A549 (cell line): ENCODE measurements at regions not wholly inside any gene's neighbourhood (a gene's known extent, or its start where the extent isn't known, plus 50 kb on each side); places are given as distances from the start of the nearest gene placed in this dataset.

Source experiments
- ATAC-seq, 2 experiments: fragments of 200-7000 bp in 1 of 2; fragments of >200 bp in 1 of 2; cut with Nextera tagmentation in 1 of 2; cut with Tn5 transposase in 1 of 2; 3 replicates each; pipeline versions ENCODE4 v1.8.0 to v1.9.1; 2018 to 2020; ENCODE audit warnings: mild to moderate bottlenecking in 1 of 2, moderate library complexity in 1 of 2
- CTCF ChIA-PET: fragments of 300-600 bp; sonication (Branson Sonifier 250); formaldehyde crosslinking; extraction: SDS; loops from one replicate; lab custom pipeline; 2021; ENCODE audit warnings: antibody characterized with exemption, inconsistent platforms; lab: Yijun Ruan, JAX
- POLR2A ChIA-PET: fragments of 350-600 bp; formaldehyde crosslinking; extraction: SDS; loops from one replicate; lab custom pipeline; 2021; ENCODE audit warnings: antibody characterized with exemption, inconsistent platforms; lab: Yijun Ruan, JAX
- DNase-seq, 2 experiments: peaks; one replicate each; pipeline versions ENCODE4 v3.0.0 to v3.0.0-alpha.2; 2011 to 2016; ENCODE audit warnings: low read depth in 1 of 2, low spot score in 1 of 2
- FAIRE-seq: peaks from 2 replicates; lab custom pipeline; 2011; peaks lifted over from hg19 to GRCh38; lab: Jason Lieb, UNC
- H3K27ac ChIP-seq, 2 experiments: fragments of >200 bp; sonication (Bioruptor Twin); formaldehyde crosslinking; 3 replicates each; pipeline ENCODE4 v1.5.1; 2016 to 2017
- H3K4me1 ChIP-seq: fragments of >200 bp; sonication (Bioruptor Twin); formaldehyde crosslinking; 3 replicates; pipeline ENCODE4 v1.6.1; 2016
- H3K4me2 ChIP-seq: fragments of >200 bp; sonication (Bioruptor Twin); formaldehyde crosslinking; 3 replicates; pipeline ENCODE4 v1.6.1; 2016
- H3K4me3 ChIP-seq: fragments of >200 bp; sonication (Bioruptor Twin); formaldehyde crosslinking; 3 replicates; pipeline ENCODE4 v1.5.1; 2016
- H3K9me3 ChIP-seq: fragments of >200 bp; sonication (Bioruptor Twin); formaldehyde crosslinking; 3 replicates; pipeline ENCODE4 v1.6.1; 2016
- BHLHE40 ChIP-seq: IDR thresholded peaks from 2 replicates; pipeline ENCODE4 v1.6.1; 2012; ENCODE audit warnings: low read depth, low read length, inconsistent platforms
- CBX2 ChIP-seq: fragments of 200-600 bp; sonication (generic); IDR thresholded peaks from 2 replicates; pipeline ENCODE4 v1.6.1; 2016; ENCODE audit warnings: low read depth, mild to moderate bottlenecking, borderline replicate concordance
- CHD2 ChIP-seq: fragments of 150-350 bp; IDR thresholded peaks from 2 replicates; pipeline ENCODE4 v1.6.1; 2014; ENCODE audit warnings: low read length; ENCODE audit not compliant: partially characterized antibody
- CHD4 ChIP-seq: fragments of 200-600 bp; sonication (generic); IDR thresholded peaks from 2 replicates; pipeline ENCODE4 v1.6.1; 2016; ENCODE audit warnings: antibody characterized with exemption, mild to moderate bottlenecking, borderline replicate concordance
- EHF ChIP-seq: fragments of 250-450 bp; sonication (Bioruptor Pico); IDR thresholded peaks from 2 replicates; pipeline ENCODE4 v1.5.0; 2020; ENCODE audit warnings: mild to moderate bottlenecking
- EHMT2 ChIP-seq: fragments of 200-600 bp; sonication (generic); IDR thresholded peaks from 2 replicates; pipeline ENCODE4 v1.6.1; 2016; ENCODE audit warnings: antibody characterized with exemption, low read depth, mild to moderate bottlenecking, moderate library complexity
- FOSL2 ChIP-seq, 2 experiments: fragments of 450-650 bp in 1 of 2; fragments of >200 bp in 1 of 2; sonication (Bioruptor Twin) in 1 of 2; formaldehyde crosslinking; IDR thresholded peaks; 2 replicates each; pipeline versions ENCODE4 v1.5.0 to v1.6.1; 2016 to 2020; ENCODE audit warnings: mild to moderate bottlenecking in 1 of 2, moderate library complexity in 1 of 2
- FOXS1 ChIP-seq: fragments of 250-450 bp; sonication (Bioruptor Pico); IDR thresholded peaks from 2 replicates; pipeline ENCODE4 v1.5.0; 2020; ENCODE audit warnings: mild to moderate bottlenecking, moderate library complexity
- GATA3 ChIP-seq: IDR thresholded peaks from 2 replicates; pipeline ENCODE4 v1.6.1; 2012; ENCODE audit warnings: borderline replicate concordance
- HDAC2 ChIP-seq: fragments of 200-600 bp; sonication (generic); IDR thresholded peaks from 2 replicates; pipeline ENCODE4 v1.6.1; 2016
- HEYL ChIP-seq: fragments of 250-450 bp; sonication (Bioruptor Pico); IDR thresholded peaks from 2 replicates; pipeline ENCODE4 v1.8.0; 2021; ENCODE audit warnings: mild to moderate bottlenecking, moderate library complexity
- JUNB ChIP-seq: fragments of >200 bp; sonication (Bioruptor Twin); formaldehyde crosslinking; IDR thresholded peaks from 2 replicates; pipeline ENCODE4 v1.6.1; 2016
- MYC ChIP-seq: IDR thresholded peaks from 2 replicates; pipeline ENCODE4 v1.6.1; 2012; ENCODE audit warnings: mild to moderate bottlenecking, inconsistent platforms, low read length, improper control_type of control experiment, borderline replicate concordance
- NPAS2 ChIP-seq: fragments of 250-450 bp; sonication (Bioruptor Pico); IDR thresholded peaks from 2 replicates; pipeline ENCODE4 v1.8.0; 2022; ENCODE audit warnings: mild to moderate bottlenecking, moderate library complexity, borderline replicate concordance
- NR3C1 ChIP-seq: fragments of >200 bp; sonication (Bioruptor Twin); formaldehyde crosslinking; IDR thresholded peaks from 3 replicates; pipeline ENCODE4 v1.6.1; 2017
- RCOR1 ChIP-seq: fragments of 150-350 bp; IDR thresholded peaks from 2 replicates; pipeline ENCODE4 v1.6.1; 2014; ENCODE audit warnings: antibody characterized with exemption, low read length, low read depth
- RFX5 ChIP-seq: fragments of 450-650 bp; IDR thresholded peaks from 2 replicates; pipeline ENCODE4 v1.7.1; 2014; ENCODE audit warnings: antibody characterized with exemption, mild to moderate bottlenecking, moderate library complexity
- SREBF2 ChIP-seq: fragments of 450-650 bp; IDR thresholded peaks from 2 replicates; pipeline ENCODE4 v1.6.1; 2014; ENCODE audit warnings: mild to moderate bottlenecking, moderate library complexity
- ZC3H11A ChIP-seq: fragments of 450-650 bp; IDR thresholded peaks from 2 replicates; pipeline ENCODE4 v1.6.1; 2014; ENCODE audit warnings: antibody characterized with exemption, mild to moderate bottlenecking
- ZFP36 ChIP-seq: fragments of 450-650 bp; IDR thresholded peaks from 2 replicates; pipeline ENCODE4 v1.6.1; 2014; ENCODE audit warnings: borderline replicate concordance; ENCODE audit not compliant: partially characterized antibody
- ZSCAN20 ChIP-seq: fragments of 250-450 bp; sonication (Bioruptor Pico); IDR thresholded peaks from 2 replicates; pipeline ENCODE4 v1.8.0; 2022; ENCODE audit warnings: mild to moderate bottlenecking, moderate library complexity
- WGBS: methylation state at CpG from one replicate; pipeline ENCODE4 v1.1.6; 2017; ENCODE audit errors: missing lambda C conversion rate; 5-methylcytosine and 5-hydroxymethylcytosine counted together
- TF ChIP-seq, protein P1 (sequence below): IDR thresholded peaks from 2 replicates; pipeline ENCODE4 v1.6.1; 2012; ENCODE audit warnings: low read depth, borderline replicate concordance
- TF ChIP-seq, protein P2 (sequence below): fragments of 200-600 bp; sonication (generic); IDR thresholded peaks from 2 replicates; pipeline ENCODE4 v1.6.1; 2016; ENCODE audit warnings: antibody characterized with exemption, mild to moderate bottlenecking, moderate library complexity
- TF ChIP-seq, protein P3 (sequence below): fragments of 150-350 bp; IDR thresholded peaks from 2 replicates; pipeline ENCODE4 v1.6.1; 2014; ENCODE audit warnings: low read depth, mild to moderate bottlenecking, low read length

DNA sequence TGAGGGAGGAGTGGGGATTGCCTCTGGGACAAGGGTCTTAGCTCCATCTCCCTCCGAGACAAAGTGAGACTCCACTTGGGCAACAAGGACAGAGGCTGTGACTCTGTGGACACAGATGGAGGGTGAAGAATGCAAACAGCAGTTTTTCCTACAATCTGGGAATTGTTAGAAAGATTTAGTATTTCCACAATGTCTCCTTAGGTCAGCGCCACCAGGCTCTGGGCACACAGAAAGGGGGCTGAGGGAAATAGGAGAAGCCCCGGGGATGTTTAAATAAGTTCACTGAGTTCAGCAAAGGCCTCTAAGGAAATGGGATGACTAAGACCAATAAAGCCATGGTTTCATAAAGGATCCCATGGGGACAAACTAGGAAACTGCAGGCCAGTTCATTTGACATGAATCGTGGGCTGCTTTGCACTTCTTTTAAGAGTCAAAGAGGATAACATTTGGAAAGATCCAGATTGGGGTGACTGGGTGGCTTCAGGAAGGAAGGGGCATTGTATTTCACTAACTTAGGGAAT lies 219.8 kb upstream of the GLI3 start (continued):
- TF ChIP-seq ZC3H11A (no peak), SREBF2 (no peak), FOSL2 (IDR thresholded peaks at IDR 0.05) (no peak), FOSL2 (CRISPR knock-in tag; IDR thresholded peaks at IDR 0.05) (no peak), BHLHE40 (no peak), NPAS2 (CRISPR knock-in tag) (no peak), CBX2 (no peak), ZSCAN20 (no peak), EHF (no peak), CHD4 (no peak), MYC (no peak), NR3C1 (no peak)

GRCh38 chr7:42456267-42456666 lies 219.3 kb upstream of the GLI3 start:
- FAIRE-seq (no peak), DNase-seq (no peak), ATAC-seq (no peak)
- H3K27ac ChIP-seq, result no peak overlapping the region
- no peak overlapping the region for H3K4me2 ChIP-seq
- CTCF ChIA-PET, result no interaction called here
- H3K9me3 ChIP-seq, result no peaks in the 10 kb centered on the region
- POLR2A ChIA-PET, result no interaction called here
- no peak overlapping the region for H3K4me3 ChIP-seq
- no peaks in the 10 kb centered on the region for H3K4me1 ChIP-seq
- under 1% methylated on average over 6 of the region's 6 CpGs for WGBS
- TF ChIP-seq HEYL (CRISPR knock-in tag) (no peak), GATA3 (no peak), ZFP36 (no peak), RCOR1 (no peak), RFX5 (no peak), FOXS1 (CRISPR knock-in tag) (no peak), JUNB (no peak), HDAC2 (no peak), BHLHE40 (no peak), EHMT2 (no peak), CHD2 (no peak), MYC (no peak)
- TF ChIP-seq, protein P1, sequence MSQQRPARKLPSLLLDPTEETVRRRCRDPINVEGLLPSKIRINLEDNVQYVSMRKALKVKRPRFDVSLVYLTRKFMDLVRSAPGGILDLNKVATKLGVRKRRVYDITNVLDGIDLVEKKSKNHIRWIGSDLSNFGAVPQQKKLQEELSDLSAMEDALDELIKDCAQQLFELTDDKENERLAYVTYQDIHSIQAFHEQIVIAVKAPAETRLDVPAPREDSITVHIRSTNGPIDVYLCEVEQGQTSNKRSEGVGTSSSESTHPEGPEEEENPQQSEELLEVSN, result no peak
- TF ChIP-seq, protein P2, sequence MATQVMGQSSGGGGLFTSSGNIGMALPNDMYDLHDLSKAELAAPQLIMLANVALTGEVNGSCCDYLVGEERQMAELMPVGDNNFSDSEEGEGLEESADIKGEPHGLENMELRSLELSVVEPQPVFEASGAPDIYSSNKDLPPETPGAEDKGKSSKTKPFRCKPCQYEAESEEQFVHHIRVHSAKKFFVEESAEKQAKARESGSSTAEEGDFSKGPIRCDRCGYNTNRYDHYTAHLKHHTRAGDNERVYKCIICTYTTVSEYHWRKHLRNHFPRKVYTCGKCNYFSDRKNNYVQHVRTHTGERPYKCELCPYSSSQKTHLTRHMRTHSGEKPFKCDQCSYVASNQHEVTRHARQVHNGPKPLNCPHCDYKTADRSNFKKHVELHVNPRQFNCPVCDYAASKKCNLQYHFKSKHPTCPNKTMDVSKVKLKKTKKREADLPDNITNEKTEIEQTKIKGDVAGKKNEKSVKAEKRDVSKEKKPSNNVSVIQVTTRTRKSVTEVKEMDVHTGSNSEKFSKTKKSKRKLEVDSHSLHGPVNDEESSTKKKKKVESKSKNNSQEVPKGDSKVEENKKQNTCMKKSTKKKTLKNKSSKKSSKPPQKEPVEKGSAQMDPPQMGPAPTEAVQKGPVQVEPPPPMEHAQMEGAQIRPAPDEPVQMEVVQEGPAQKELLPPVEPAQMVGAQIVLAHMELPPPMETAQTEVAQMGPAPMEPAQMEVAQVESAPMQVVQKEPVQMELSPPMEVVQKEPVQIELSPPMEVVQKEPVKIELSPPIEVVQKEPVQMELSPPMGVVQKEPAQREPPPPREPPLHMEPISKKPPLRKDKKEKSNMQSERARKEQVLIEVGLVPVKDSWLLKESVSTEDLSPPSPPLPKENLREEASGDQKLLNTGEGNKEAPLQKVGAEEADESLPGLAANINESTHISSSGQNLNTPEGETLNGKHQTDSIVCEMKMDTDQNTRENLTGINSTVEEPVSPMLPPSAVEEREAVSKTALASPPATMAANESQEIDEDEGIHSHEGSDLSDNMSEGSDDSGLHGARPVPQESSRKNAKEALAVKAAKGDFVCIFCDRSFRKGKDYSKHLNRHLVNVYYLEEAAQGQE, result no peak
- TF ChIP-seq, all 56 proteins: peak for 0

- TF ChIP-seq, protein P3, sequence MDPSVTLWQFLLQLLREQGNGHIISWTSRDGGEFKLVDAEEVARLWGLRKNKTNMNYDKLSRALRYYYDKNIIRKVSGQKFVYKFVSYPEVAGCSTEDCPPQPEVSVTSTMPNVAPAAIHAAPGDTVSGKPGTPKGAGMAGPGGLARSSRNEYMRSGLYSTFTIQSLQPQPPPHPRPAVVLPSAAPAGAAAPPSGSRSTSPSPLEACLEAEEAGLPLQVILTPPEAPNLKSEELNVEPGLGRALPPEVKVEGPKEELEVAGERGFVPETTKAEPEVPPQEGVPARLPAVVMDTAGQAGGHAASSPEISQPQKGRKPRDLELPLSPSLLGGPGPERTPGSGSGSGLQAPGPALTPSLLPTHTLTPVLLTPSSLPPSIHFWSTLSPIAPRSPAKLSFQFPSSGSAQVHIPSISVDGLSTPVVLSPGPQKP, result no peak
- TF ChIP-seq, all 56 proteins: peak for 0
- ATAC-seq (no peak), FAIRE-seq (no peak), DNase-seq (no peak)
- WGBS, result 16% methylated on average over 9 of the region's 9 CpGs
- no peaks in the 10 kb centered on the region for H3K4me1 ChIP-seq
- POLR2A ChIA-PET, result no interaction called here
- H3K27ac ChIP-seq, result no peak overlapping the region
- H3K4me2 ChIP-seq, result no peak overlapping the region
- no peaks in the 10 kb centered on the region for H3K9me3 ChIP-seq
- H3K4me3 ChIP-seq, result no peak overlapping the region
- CTCF ChIA-PET, result interaction anchor here (1.2 kb wide), 1 partner anchor 14 kb away, joined by 4 read pairs; no protein-coding TSS in a partner anchor
Measured at GRCh38 chr7:42453931-42454361, 216.9 kb upstream of the GLI3 start.
